Pancreas (tissue), 10 donors: ENCODE measurements at regions not wholly inside any gene's neighbourhood (a gene's known extent, or its start where the extent isn't known, plus 50 kb on each side); places are given as distances from the start of the nearest gene placed in this dataset.

Source experiments
- ATAC-seq, 4 donors: fragments of 200-7000 bp; cut with Tn5 transposase; one replicate each; pipeline versions ENCODE4 v1.8.0 to v1.9.1; 2020; ENCODE audit warnings: mild to moderate bottlenecking in 4 of 4, moderate library complexity in 4 of 4
- DNase-seq, 6 donors: peaks; one replicate each; pipeline ENCODE4 v3.0.0-alpha.2; 2020
- FAIRE-seq: peaks from 2 replicates; lab custom pipeline; 2012; peaks lifted over from hg19 to GRCh38; lab: Jason Lieb, UNC
- H3K27ac ChIP-seq, 4 donors: fragments of 200-600 bp; sonication (generic); 1 replicate in 3 of 4; 2 replicates in 1 of 4; pipeline versions ENCODE4 v1.5.0 to v1.8.0; 2020
- H3K27me3 ChIP-seq, 4 donors: fragments of 200-600 bp; one replicate each; pipeline ENCODE4 v1.8.0; 2021
- H3K36me3 ChIP-seq, 3 donors: fragments of 200-600 bp; sonication (generic) in 1 of 3; one replicate each; pipeline versions ENCODE4 v1.5.0 to v1.8.0; 2020 to 2021
- H3K4me1 ChIP-seq, 3 donors: fragments of 200-600 bp; one replicate each; pipeline ENCODE4 v1.8.0; 2021
- H3K4me3 ChIP-seq, 4 donors: fragments of 200-600 bp; sonication (generic) in 2 of 4; one replicate each; pipeline versions ENCODE4 v1.5.0 to v1.8.0; 2020 to 2021
- H3K9me3 ChIP-seq, 4 donors: fragments of 200-600 bp; one replicate each; pipeline ENCODE4 v1.8.0; 2021
- CTCF ChIP-seq, 4 donors: fragments of 200-600 bp; sonication (generic) in 3 of 4; IDR thresholded peaks; one replicate each; pipeline versions ENCODE4 v1.5.0 to v1.8.0; 2021; ENCODE audit warnings: antibody characterized with exemption in 4 of 4
- WGBS, 2 donors: extraction: QIAGEN DNeasy Blood & Tissue Kit; methylation state at CpG; one replicate each; pipeline ENCODE4 v1.1.7; 2013; 5-methylcytosine and 5-hydroxymethylcytosine counted together
- intact Hi-C, 3 donors: fragments of 100-400 bp; cut with DNase I; formaldehyde crosslinking; loops; one replicate each; pipeline versions ENCODE4 v1.11.1 to v1.14.2; 2022
- donor health status: healthy with polysubstance abuse.
- donor health status: DM: no; HTN: no; CAD: no; lungs with moderate emphysema.
- donor health status: DM: no; HTN: no; CAD: no.
- donor health status: control.
- donor health status: control.
- donor health status: Bipolar disorder and iron deficiency.
- donor health status: DM: yes; HTN: yes; CAD: no.
- donor health status: DM: no; HTN: no; CAD: no.
- donor health status: DM: no; HTN: no; CAD: no.
- donor health status: DM: yes; HTN: yes; CAD: no.

DNA sequence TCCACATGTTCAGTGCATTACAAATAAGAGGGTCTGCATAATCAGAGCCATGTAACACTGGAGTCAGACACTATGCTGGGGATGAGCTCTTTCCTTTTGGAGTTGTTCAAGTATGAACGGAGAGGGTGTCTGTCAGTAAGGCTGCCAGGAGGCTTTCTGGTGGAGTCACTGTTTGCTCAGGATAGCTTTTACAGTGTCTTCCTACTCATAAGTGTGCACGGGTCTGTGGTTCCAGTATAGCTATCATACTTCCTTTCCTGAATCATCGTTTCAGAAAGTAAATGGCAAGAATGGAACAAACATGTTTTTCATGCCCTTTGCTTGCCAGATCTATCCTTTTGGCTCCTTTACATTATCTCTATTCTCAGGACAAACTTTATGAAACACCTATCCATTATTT is 152.7 kb upstream of the CDH11 start:
- intact Hi-C loops = no loop called here
- Histone ChIP-seq H3K4me1 (no peaks in the 10 kb centered on the region), H3K27me3 (no peaks in the 10 kb centered on the region), H3K9me3 (no peaks in the 10 kb centered on the region), H3K27ac (no peak overlapping the region), H3K4me3 (no peak overlapping the region), H3K36me3 (no peaks in the 10 kb centered on the region)
- ATAC-seq (no peak), FAIRE-seq (no peak), DNase-seq (no peak)
- 57 to 67% methylated on average over 3 of the region's 3 CpGs for WGBS, 2 donors
- TF ChIP-seq CTCF (IDR thresholded peaks at IDR 0.05) = no peak

DNA sequence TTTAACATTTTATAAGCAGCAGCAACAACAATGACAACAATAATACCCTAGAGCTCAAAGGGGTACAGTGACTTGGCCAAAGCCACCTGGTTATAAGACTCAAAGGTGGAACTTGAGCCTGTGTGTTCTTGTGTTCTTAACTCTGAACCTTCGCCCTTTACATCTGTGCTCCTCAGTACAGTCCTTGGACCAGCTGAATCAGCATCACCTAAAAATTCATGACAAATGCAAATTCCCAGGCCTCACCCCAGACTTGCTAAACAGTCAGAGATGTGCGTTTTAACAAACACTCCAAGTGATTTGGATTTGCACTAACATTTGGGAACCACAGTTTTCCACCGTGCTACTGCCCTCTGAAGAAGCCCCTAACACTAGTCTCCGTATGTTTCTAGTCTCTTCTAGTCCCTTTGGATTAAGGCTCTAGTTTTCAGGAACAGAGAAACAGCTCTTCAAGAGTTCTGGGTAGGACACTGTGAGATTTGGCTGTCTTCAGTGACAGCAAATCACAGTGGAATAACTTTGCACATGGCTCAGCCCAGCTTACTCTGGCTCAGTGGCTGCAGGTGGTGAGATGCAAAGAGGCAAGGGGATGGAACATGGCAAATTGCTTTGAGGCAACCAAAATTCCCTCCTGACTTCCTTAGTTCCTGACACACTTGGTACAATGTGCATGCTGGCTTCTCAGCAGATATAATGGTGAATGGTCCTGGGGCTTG is 151.0 kb upstream of the CDH11 start:
- Histone ChIP-seq H3K36me3 (no peaks in the 10 kb centered on the region), H3K4me3 (no peak overlapping the region), H3K4me1 (no peaks in the 10 kb centered on the region), H3K27me3 (no peaks in the 10 kb centered on the region), H3K27ac (no peak overlapping the region), H3K9me3 (no peaks in the 10 kb centered on the region)
- DNase-seq = no peak
- 64 to 79% methylated on average over 4 of the region's 4 CpGs for WGBS, 2 donors
- intact Hi-C loops = no loop called here
- no peak for TF ChIP-seq CTCF (IDR thresholded peaks at IDR 0.05)
- no peak for FAIRE-seq
- no peak for ATAC-seq

- Histone ChIP-seq H3K9me3 (no peaks in the 10 kb centered on the region), H3K27ac (no peak overlapping the region), H3K4me1 (no peaks in the 10 kb centered on the region), H3K36me3 (no peaks in the 10 kb centered on the region), H3K4me3 (no peak overlapping the region), H3K27me3 (no peaks in the 10 kb centered on the region)
- intact Hi-C loops = no loop called here
- no peak for TF ChIP-seq CTCF (IDR thresholded peaks at IDR 0.05)
- no peak for ATAC-seq
- FAIRE-seq = no peak
- 0 to 38% methylated on average over 1 of the region's 1 CpG for WGBS, 2 donors
- DNase-seq = no peak
These were observed 150.1 kb upstream of the CDH11 start for GRCh38 chr16:65271996-65272395.

DNA sequence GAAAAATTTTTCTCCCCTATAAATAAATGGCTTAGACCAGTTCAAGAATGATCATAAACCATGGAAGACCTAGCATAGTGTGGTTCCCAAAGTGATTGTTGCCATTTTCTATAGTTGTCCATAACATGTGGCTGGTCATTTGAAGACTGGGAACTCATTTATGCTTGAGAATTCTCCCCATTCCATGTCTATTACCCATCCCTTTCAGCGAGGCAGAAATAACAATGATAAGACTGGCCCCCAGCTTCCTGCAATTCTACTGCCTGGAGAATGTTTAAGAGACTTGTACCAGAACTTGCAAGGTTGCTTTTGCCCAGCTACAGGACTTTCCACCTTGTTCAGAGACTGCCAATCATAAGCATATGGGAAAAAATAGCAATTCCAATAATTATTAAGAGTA is 146.5 kb upstream of the CDH11 start:
- intact Hi-C loops = no loop called here
- H3K27ac ChIP-seq = no peak overlapping the region
- H3K9me3 ChIP-seq = no peaks in the 10 kb centered on the region
- DNase-seq (no peak), FAIRE-seq (no peak), ATAC-seq (no peak)
- WGBS, 2 donors = 39 to 61% methylated on average over 1 of the region's 1 CpG
- H3K36me3 ChIP-seq = no peaks in the 10 kb centered on the region
- no peak for TF ChIP-seq CTCF (IDR thresholded peaks at IDR 0.05)
- H3K4me3 ChIP-seq = no peak overlapping the region
- H3K4me1 ChIP-seq = no peaks in the 10 kb centered on the region
- H3K27me3 ChIP-seq = no peaks in the 10 kb centered on the region

GRCh38 chr16:65263896-65264295 is 142.0 kb upstream of the CDH11 start:
- FAIRE-seq = no peak
- Histone ChIP-seq H3K27ac (no peak overlapping the region), H3K36me3 (no peaks in the 10 kb centered on the region), H3K9me3 (no peaks in the 10 kb centered on the region), H3K4me1 (no peaks in the 10 kb centered on the region), H3K27me3 (no peaks in the 10 kb centered on the region), H3K4me3 (no peak overlapping the region)
- no peak for TF ChIP-seq CTCF (IDR thresholded peaks at IDR 0.05)
- DNase-seq = no peak
- intact Hi-C loops = no loop called here
- ATAC-seq = no peak
- WGBS, 2 donors = 82 to 87% methylated on average over 1 of the region's 1 CpG
